Heart right ventricle (tissue), 16 donors: ENCODE measurements at regions not wholly inside any gene's neighbourhood (a gene's known extent, or its start where the extent isn't known, plus 50 kb on each side); places are given as distances from the start of the nearest gene placed in this dataset.
A peak's percentile ranks its signal among the peaks of the same experiment; 100 is the strongest.
"Not testable (repeated sequence)": the region's sequence is repeated elsewhere in the genome, so short reads cannot be mapped to it uniquely, and the experiment has no call there.

Experiments
- ATAC-seq, 8 donors: fragments of 200-7000 bp; cut with Tn5 transposase; one replicate each; pipeline ENCODE4 v1.9.1; 2020; ENCODE audit warnings: mild to moderate bottlenecking in 8 of 8, moderate library complexity in 8 of 8, moderate number of reproducible peaks in 1 of 8
- DNase-seq, 2 donors: peaks; one replicate each; pipeline ENCODE4 v3.0.0-alpha.2; 2020
- H3K27ac ChIP-seq, 10 donors: fragments of 200-600 bp; sonication (generic) in 2 of 10; one replicate each; pipeline versions ENCODE4 v1.5.0 to v1.8.0; 2020 to 2022; ENCODE audit warnings: mild to moderate bottlenecking in 3 of 10
- H3K27me3 ChIP-seq, 7 donors: fragments of 200-600 bp; one replicate each; pipeline ENCODE4 v1.8.0; 2021 to 2022; ENCODE audit warnings: mild to moderate bottlenecking in 2 of 7
- H3K36me3 ChIP-seq, 9 donors: fragments of 200-600 bp; sonication (generic) in 1 of 9; one replicate each; pipeline versions ENCODE4 v1.5.0 to v1.8.0; 2020 to 2022; ENCODE audit warnings: mild to moderate bottlenecking in 2 of 9
- H3K4me1 ChIP-seq, 9 donors: fragments of 200-600 bp; sonication (generic) in 1 of 9; one replicate each; pipeline versions ENCODE4 v1.5.0 to v1.8.0; 2020 to 2022; ENCODE audit warnings: mild to moderate bottlenecking in 4 of 9
- H3K4me3 ChIP-seq, 10 donors: fragments of 200-600 bp; sonication (generic) in 2 of 10; one replicate each; pipeline versions ENCODE4 v1.5.0 to v1.8.0; 2020 to 2022; ENCODE audit warnings: mild to moderate bottlenecking in 7 of 10, moderate library complexity in 2 of 10
- H3K9me3 ChIP-seq, 11 donors: fragments of 200-600 bp in 10 of 11; sonication (generic) in 2 of 11; one replicate each; pipeline versions ENCODE4 v1.5.0 to v1.8.0; 2013 to 2022; ENCODE audit warnings: mild to moderate bottlenecking in 2 of 11, control low read depth in 1 of 11, moderate library complexity in 1 of 11
- CTCF ChIP-seq, 9 donors: fragments of 200-600 bp; sonication (generic) in 2 of 9; IDR thresholded peaks; one replicate each; pipeline versions ENCODE4 v1.5.0 to v1.8.0; 2021 to 2022; ENCODE audit warnings: antibody characterized with exemption in 9 of 9, mild to moderate bottlenecking in 5 of 9, moderate library complexity in 1 of 9
- WGBS, 2 donors: extraction: QIAGEN DNeasy Blood & Tissue Kit; methylation state at CpG; one replicate each; pipeline ENCODE4 v1.1.7; 2013; ENCODE audit warnings: inconsistent platforms in 1 of 2; 5-methylcytosine and 5-hydroxymethylcytosine counted together
- intact Hi-C, 10 donors: fragments of 100-400 bp; cut with DNase I; formaldehyde crosslinking; loops; one replicate each; pipeline versions ENCODE4 v1.11.1 to v1.14.2; 2022
- donor health status: Arrhythmogenic right ventricular cardiomyopathy.
- donor health status: ischemic (EF 13 %, LVEDD 7.1; RV severe dilation, severe dysfunction).
- donor health status: healthy with polysubstance abuse.
- donor health status: DM: no; HTN: yes; CAD: no.
- donor health status: DM: no; HTN: no; CAD: no.
- donor health status: ischemic (EF 25% LVEDD 6.9; RV normal size, moderate dysfunction).
- donor health status: ischemic (EF 25% LVEDD 5.7; RV mildly dilated, moderate dysfunction).
- donor health status: healthy.
- donor health status: DM: yes; HTN: yes; CAD: no.
- donor health status: Ischemic cardiomyopathy.
- donor health status: ischemic (EF 35%, LVEDD 5.7; RV mildly dilated, moderate dysfunction).
- donor health status: nonischemic (EF 11% LVEDD 7.7; RV severe dilation, severe dysfunction).
- donor health status: DM: yes; HTN: yes; CAD: no.
- donor health status: PGD.
- donor health status: ischemic (EF 29% LVEDD 5.4; RV normal size, mild dysfunction).
- donor health status: nonischemic (EF 23%, LVEDD 6.1; RV moderate dilation, normal function).

DNA sequence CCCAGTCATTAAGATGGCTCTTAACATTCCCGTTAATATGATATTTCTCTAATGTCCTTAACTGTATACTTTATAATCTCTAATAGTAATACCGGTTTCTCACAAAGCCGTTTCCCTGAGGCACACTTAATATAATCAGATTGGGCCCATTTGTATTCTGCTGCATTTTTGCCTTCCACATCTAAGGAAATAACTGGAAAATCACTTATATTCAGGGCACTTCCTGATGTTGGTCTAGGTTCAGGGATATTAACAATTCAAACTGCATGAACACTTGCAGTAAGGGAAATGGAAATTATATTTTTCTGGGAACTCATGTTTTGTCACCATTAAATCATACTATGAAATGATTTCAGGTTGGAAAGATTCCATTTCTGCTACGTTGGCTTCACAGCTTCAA, 119.8 kb downstream of the TPR start:
- TF ChIP-seq CTCF (IDR thresholded peaks at IDR 0.05) = no peak
- Histone ChIP-seq H3K27me3 (no peaks in the 10 kb centered on the region), H3K27ac (peak overlapping the region in 5 of 10 donors; percentile 28 to 66 (median 65)), H3K4me1 (peaks cover 0 to 6% (median 0%) of the 10 kb centered on the region in 9 donors), H3K36me3 (no peaks in the 10 kb centered on the region), H3K9me3 (peaks cover 0 to 5% (median 0%) of the 10 kb centered on the region in 11 donors), H3K4me3 (no peak overlapping the region)
- DNase-seq = no peak
- 57 to 60% methylated on average over 4 of the region's 4 CpGs for WGBS, 2 donors
- intact Hi-C loops = no loop called here
- no peak for ATAC-seq

- Histone ChIP-seq H3K4me1 (peaks cover 0 to 6% (median 0%) of the 10 kb centered on the region in 9 donors), H3K4me3 (no peak overlapping the region), H3K9me3 (peaks cover 0 to 13% (median 0%) of the 10 kb centered on the region in 11 donors), H3K36me3 (no peaks in the 10 kb centered on the region), H3K27ac (no peak overlapping the region), H3K27me3 (no peaks in the 10 kb centered on the region)
- ATAC-seq (no peak), DNase-seq (no peak)
- no peak for TF ChIP-seq CTCF (IDR thresholded peaks at IDR 0.05)
- intact Hi-C loops = no loop called here
- 88 to 96% methylated on average over 1 of the region's 1 CpG for WGBS, 2 donors
Measured at GRCh38 chr1:186250529-186250928, 124.5 kb downstream of the TPR start.

DNA sequence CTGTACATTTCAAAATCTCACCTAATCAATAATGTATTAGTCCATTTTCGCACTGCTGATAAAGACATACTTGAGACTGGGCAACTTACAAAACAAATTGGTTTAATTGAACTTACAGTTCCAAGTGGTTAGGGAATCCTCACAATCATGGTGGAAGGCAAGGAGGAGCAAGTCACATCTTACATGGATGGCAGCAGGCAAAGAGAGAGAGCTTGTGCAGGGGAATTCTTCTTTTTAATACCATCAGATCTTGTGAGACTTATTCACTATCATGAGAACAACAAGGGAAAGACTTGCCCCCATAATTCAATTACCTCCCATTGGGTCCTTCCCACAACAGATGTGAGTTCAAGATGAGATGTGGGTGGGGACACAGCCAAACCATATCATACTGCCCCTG, 126.4 kb downstream of the TPR start:
- WGBS, 2 donors = 49 to 60% methylated on average over 1 of the region's 1 CpG
- intact Hi-C loops, H3K36me3 ChIP-seq, H3K4me3 ChIP-seq, H3K27me3 ChIP-seq, H3K27ac ChIP-seq, ATAC-seq, H3K4me1 ChIP-seq, DNase-seq: not testable (repeated sequence)
- peaks cover 0 to 13% (median 0%) of the 10 kb centered on the region in 11 donors for H3K9me3 ChIP-seq

DNA sequence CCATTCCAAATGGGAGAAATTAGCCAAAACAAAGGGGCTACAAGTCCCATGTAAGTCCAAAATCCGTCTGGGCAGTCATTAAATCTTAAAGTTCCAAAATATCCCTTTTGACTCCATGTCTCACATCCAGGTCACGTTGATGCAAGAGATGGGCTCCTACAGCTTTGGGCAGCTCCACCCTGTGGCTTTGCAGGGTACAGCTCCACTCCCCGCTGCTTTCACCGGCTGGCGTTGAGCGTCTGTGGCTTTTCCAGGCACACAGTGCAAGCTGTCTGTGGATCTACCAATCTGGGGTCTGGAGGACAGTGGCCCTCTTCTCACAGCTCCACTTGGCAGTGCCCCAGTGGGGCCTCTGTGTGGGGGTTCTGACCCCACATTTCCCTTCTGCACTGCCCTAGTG, 130.2 kb downstream of the TPR start:
- intact Hi-C loops = no loop called here
- 62 to 64% methylated on average over 6 of the region's 6 CpGs for WGBS, 2 donors
- DNase-seq = no peak

More for the DNA sequence above, 130.2 kb downstream of the TPR start:
- H3K27me3 ChIP-seq = no peaks in the 10 kb centered on the region
- no peaks in the 10 kb centered on the region for H3K4me1 ChIP-seq
- H3K27ac ChIP-seq = no peak overlapping the region
- peak in 1 of 9 donors; percentile 11 for TF ChIP-seq CTCF (IDR thresholded peaks at IDR 0.05)
- no peaks in the 10 kb centered on the region for H3K36me3 ChIP-seq
- H3K9me3 ChIP-seq = peaks cover 0 to 11% (median 0%) of the 10 kb centered on the region in 11 donors
- ATAC-seq = no peak
- H3K4me3 ChIP-seq = no peak overlapping the region
